ENCODE measurements at regions not wholly inside any gene's neighbourhood (a gene's known extent, or its start where the extent isn't known, plus 50 kb on each side); places are given as distances from the start of the nearest gene placed in this dataset.

GRCh38 chr21:15564907-15565306, 164.9 kb upstream of the USP25 start:
- Histone ChIP-seq H3K4me2 (no peak overlapping the region), H4K20me1 (ENCODE audit: insufficient read depth) (no peaks in the 10 kb centered on the region), H3K9ac (no peak overlapping the region), H3K27ac (no peak overlapping the region), H3K4me1 (ENCODE audit: low read depth, poor library complexity, severe bottlenecking) (no peaks in the 10 kb centered on the region), H3K36me3 (ENCODE audit: insufficient read depth) (no peaks in the 10 kb centered on the region), H3K79me2 (ENCODE audit: insufficient read depth, low read depth) (no peaks in the 10 kb centered on the region), H3K27me3 (ENCODE audit: insufficient read depth, low read depth) (no peaks in the 10 kb centered on the region; the same call in 1 of the 2 replicates), H2AFZ (ENCODE audit: low read depth) (no peak overlapping the region), H3K4me3 (IDR thresholded peaks at IDR 0.05; ENCODE audit: insufficient read depth, low read depth, low read length) (no peak overlapping the region)
- no peak for TF ChIP-seq CTCF (conservative IDR thresholded peaks at IDR 0.05; ENCODE audit: low read depth, low read length)

GRCh38 chr21:15566703-15567102, 163.1 kb upstream of the USP25 start:
- Histone ChIP-seq H3K27me3 (ENCODE audit: insufficient read depth, low read depth) (no peaks in the 10 kb centered on the region; the same call in 1 of the 2 replicates), H3K27ac (no peak overlapping the region), H3K4me3 (IDR thresholded peaks at IDR 0.05; ENCODE audit: insufficient read depth, low read depth, low read length) (no peak overlapping the region), H3K4me1 (ENCODE audit: low read depth, poor library complexity, severe bottlenecking) (no peaks in the 10 kb centered on the region), H3K9ac (no peak overlapping the region), H3K4me2 (no peak overlapping the region), H3K79me2 (ENCODE audit: insufficient read depth, low read depth) (no peaks in the 10 kb centered on the region), H4K20me1 (ENCODE audit: insufficient read depth) (no peaks in the 10 kb centered on the region), H3K36me3 (ENCODE audit: insufficient read depth) (no peaks in the 10 kb centered on the region), H2AFZ (ENCODE audit: low read depth) (no peak overlapping the region)
- no peak for TF ChIP-seq CTCF (conservative IDR thresholded peaks at IDR 0.05; ENCODE audit: low read depth, low read length)

GRCh38 chr21:15567191-15567590, 162.6 kb upstream of the USP25 start:
- no peak overlapping the region for H3K4me2 ChIP-seq
- no peak overlapping the region for H3K4me3 ChIP-seq (IDR thresholded peaks at IDR 0.05; ENCODE audit: insufficient read depth, low read depth, low read length)
- H3K9ac ChIP-seq: no peak overlapping the region
- no peak overlapping the region for H3K27ac ChIP-seq
- no peaks in the 10 kb centered on the region for H4K20me1 ChIP-seq (ENCODE audit: insufficient read depth)
- H3K36me3 ChIP-seq (ENCODE audit: insufficient read depth): no peaks in the 10 kb centered on the region
- H2AFZ ChIP-seq (ENCODE audit: low read depth): no peak overlapping the region
- no peaks in the 10 kb centered on the region for H3K79me2 ChIP-seq (ENCODE audit: insufficient read depth, low read depth)
- no peak for TF ChIP-seq CTCF (conservative IDR thresholded peaks at IDR 0.05; ENCODE audit: low read depth, low read length)
- H3K4me1 ChIP-seq (ENCODE audit: low read depth, poor library complexity, severe bottlenecking): no peaks in the 10 kb centered on the region
- no peaks in the 10 kb centered on the region; the same call in 1 of the 2 replicates for H3K27me3 ChIP-seq (ENCODE audit: insufficient read depth, low read depth)

- no peaks in the 10 kb centered on the region for H3K79me2 ChIP-seq (ENCODE audit: insufficient read depth, low read depth)
- H3K4me3 ChIP-seq (IDR thresholded peaks at IDR 0.05; ENCODE audit: insufficient read depth, low read depth, low read length): no peak overlapping the region
- H4K20me1 ChIP-seq (ENCODE audit: insufficient read depth): no peaks in the 10 kb centered on the region
- H3K9ac ChIP-seq: no peak overlapping the region
- TF ChIP-seq CTCF (conservative IDR thresholded peaks at IDR 0.05; ENCODE audit: low read depth, low read length): no peak
- H3K4me2 ChIP-seq: no peak overlapping the region
- H3K27ac ChIP-seq: no peak overlapping the region
- H3K27me3 ChIP-seq (ENCODE audit: insufficient read depth, low read depth): no peaks in the 10 kb centered on the region; the same call in 1 of the 2 replicates
- no peaks in the 10 kb centered on the region for H3K4me1 ChIP-seq (ENCODE audit: low read depth, poor library complexity, severe bottlenecking)
- no peaks in the 10 kb centered on the region for H3K36me3 ChIP-seq (ENCODE audit: insufficient read depth)
- no peak overlapping the region for H2AFZ ChIP-seq (ENCODE audit: low read depth)
Measured at GRCh38 chr21:15568516-15568915, 161.3 kb upstream of the USP25 start.

Measured in KMS-11 (cell line).